OCI-LY3 (cell line): ENCODE measurements at regions not wholly inside any gene's neighbourhood (a gene's known extent, or its start where the extent isn't known, plus 50 kb on each side); places are given as distances from the start of the nearest gene placed in this dataset.

ENCODE experiments used
- CTCF ChIP-seq: fragments of 200-600, 300-600 bp; sonication (generic); IDR thresholded peaks from 2 replicates; pipeline ENCODE4 v1.5.1; 2014; ENCODE audit warnings: antibody characterized with exemption, low read length, low read depth
- EZH2phosphoT487 ChIP-seq: fragments of 200-600 bp; shearing (Covaris generic); IDR thresholded peaks from 2 replicates; pipeline ENCODE4 v1.6.1; 2018; ENCODE audit warnings: antibody characterized with exemption, mixed run types, low read depth

GRCh38 chr14:54168489-54168888 lies 211.9 kb upstream of the BMP4 start:
- TF ChIP-seq CTCF (no peak), EZH2phosphoT487 (no peak)
